Transverse colon (tissue), 4 donors: ENCODE measurements at regions not wholly inside any gene's neighbourhood (a gene's known extent, or its start where the extent isn't known, plus 50 kb on each side); places are given as distances from the start of the nearest gene placed in this dataset.

ENCODE experiments used
- DNase-seq: peaks from one replicate; pipeline ENCODE4 v3.0.0-alpha.2; 2019
- H3K27ac ChIP-seq, 4 donors: fragments of 200-600 bp; sonication (generic); 2 replicates each; pipeline ENCODE4 v1.5.1; 2016 to 2018; ENCODE audit warnings: inconsistent platforms in 4 of 4
- H3K27me3 ChIP-seq: fragments of 200-600 bp; sonication (generic); 2 replicates; pipeline ENCODE4 v1.5.1; 2017; ENCODE audit warnings: inconsistent platforms
- H3K36me3 ChIP-seq, 4 donors: fragments of 200-600 bp; sonication (generic); 2 replicates each; pipeline ENCODE4 v1.5.1; 2017 to 2019; ENCODE audit warnings: inconsistent platforms in 4 of 4
- H3K4me1 ChIP-seq, 4 donors: fragments of 200-600 bp; sonication (generic); 2 replicates each; pipeline ENCODE4 v1.5.1; 2017 to 2020; ENCODE audit warnings: inconsistent platforms in 4 of 4
- H3K4me3 ChIP-seq, 4 donors: fragments of 200-600 bp; sonication (generic); 1 replicate in 1 of 4; 2 replicates in 3 of 4; pipeline versions ENCODE4 v1.5.1 to v1.6.1; 2017 to 2019; ENCODE audit warnings: inconsistent platforms in 4 of 4
- H3K9me3 ChIP-seq, 2 donors: fragments of 200-600 bp; sonication (generic); 2 replicates each; pipeline ENCODE4 v1.5.1; 2017 to 2019; ENCODE audit warnings: inconsistent platforms in 2 of 2
- EP300 ChIP-seq: sonication (generic); formaldehyde crosslinking; IDR thresholded peaks from one replicate; pipeline ENCODE4 v1.6.1; 2017; ENCODE audit warnings: antibody characterized with exemption, low read depth
- POLR2A ChIP-seq: fragments of 450-650 bp; IDR thresholded peaks from one replicate; pipeline ENCODE4 v1.6.1; 2016; ENCODE audit warnings: antibody characterized with exemption, mild to moderate bottlenecking, moderate library complexity
- POLR2AphosphoS5 ChIP-seq, 3 donors: sonication (generic); formaldehyde crosslinking; IDR thresholded peaks; one replicate each; pipeline ENCODE4 v1.6.1; 2016; ENCODE audit warnings: antibody characterized with exemption in 3 of 3
- WGBS, 2 donors: methylation state at CpG; one replicate each; pipeline ENCODE4 v1.1.5; 2018; ENCODE audit warnings: low coverage in 1 of 2; 5-methylcytosine and 5-hydroxymethylcytosine counted together
- in situ Hi-C, 4 donors: fragments of 200-750 bp; cut with MboI; loops; one replicate each; pipeline versions ENCODE4 v1.15.0 to v1.15.1; 2017; ENCODE audit warnings: low sequenced_read_pairs in 3 of 4, low pct_ligation_motif_present in 1 of 4, low pct_unique_long_range_greater_than_20kb in 1 of 4
- intact Hi-C: fragments of 100-400 bp; cut with DNase I; formaldehyde crosslinking; loops from one replicate; pipeline ENCODE4 v1.15.1; 2023; ENCODE audit warnings: low total_unique reads
- TF ChIP-seq, protein P1 (sequence below), 5 experiments: fragments of 200-600 bp in 3 of 5; fragments of 450-650 bp in 2 of 5; sonication (generic) in 3 of 5; IDR thresholded peaks; 1 replicate in 2 of 5; 2 replicates in 3 of 5; pipeline ENCODE4 v1.5.1; 2016 to 2017; ENCODE audit warnings: antibody characterized with exemption in 5 of 5, inconsistent platforms in 3 of 5, mild to moderate bottlenecking in 2 of 5, moderate library complexity in 1 of 5

DNA sequence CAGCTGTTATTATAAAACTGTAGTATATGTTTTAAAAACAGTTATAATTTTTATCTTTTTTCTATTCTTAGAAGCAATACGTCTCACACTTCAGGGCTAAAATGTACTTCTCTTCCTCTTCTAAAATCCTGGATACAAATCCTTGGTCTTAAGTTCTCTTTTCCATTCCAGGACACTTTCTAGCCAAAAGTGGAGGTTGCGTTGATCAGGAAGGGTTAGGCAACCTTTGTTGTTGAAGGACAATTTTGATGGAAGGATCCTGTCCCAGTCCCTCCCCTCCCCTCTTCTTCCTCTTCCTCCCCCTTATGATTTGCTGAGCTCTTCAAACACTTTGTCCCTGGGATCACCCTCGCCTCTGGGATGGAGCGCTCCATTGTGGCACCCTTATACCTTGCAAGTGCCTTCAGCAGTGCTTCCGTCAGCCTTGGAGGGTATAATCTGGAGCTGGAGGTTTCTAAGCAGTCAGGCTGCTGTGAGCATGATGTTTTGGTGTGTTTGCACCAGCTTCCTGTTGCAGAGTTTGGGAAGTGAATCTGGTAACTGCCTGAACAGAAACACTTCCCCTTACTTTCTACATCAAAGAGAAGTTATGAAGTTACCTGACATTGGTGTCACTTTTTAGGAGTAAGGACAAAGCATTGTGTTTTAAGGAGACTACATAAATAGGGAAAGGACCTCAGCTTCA, 87.4 kb upstream of the SLC38A2 start:
- Histone ChIP-seq H3K9me3 (no peaks in the 10 kb centered on the region), H3K27me3 (no peaks in the 10 kb centered on the region), H3K4me3 (no peak overlapping the region), H3K36me3 (no peaks in the 10 kb centered on the region), H3K4me1 (peaks cover 0 to 52% (median 13%) of the 10 kb centered on the region in 4 donors), H3K27ac (peak overlapping the region; percentile 22 to 37 (median 30))
- intact Hi-C loops (no loop called here), in situ Hi-C loops (no loop called here)
- TF ChIP-seq POLR2A (no peak), EP300 (no peak), POLR2AphosphoS5 (IDR thresholded peaks at IDR 0.05) (no peak)
- TF ChIP-seq, protein P1, sequence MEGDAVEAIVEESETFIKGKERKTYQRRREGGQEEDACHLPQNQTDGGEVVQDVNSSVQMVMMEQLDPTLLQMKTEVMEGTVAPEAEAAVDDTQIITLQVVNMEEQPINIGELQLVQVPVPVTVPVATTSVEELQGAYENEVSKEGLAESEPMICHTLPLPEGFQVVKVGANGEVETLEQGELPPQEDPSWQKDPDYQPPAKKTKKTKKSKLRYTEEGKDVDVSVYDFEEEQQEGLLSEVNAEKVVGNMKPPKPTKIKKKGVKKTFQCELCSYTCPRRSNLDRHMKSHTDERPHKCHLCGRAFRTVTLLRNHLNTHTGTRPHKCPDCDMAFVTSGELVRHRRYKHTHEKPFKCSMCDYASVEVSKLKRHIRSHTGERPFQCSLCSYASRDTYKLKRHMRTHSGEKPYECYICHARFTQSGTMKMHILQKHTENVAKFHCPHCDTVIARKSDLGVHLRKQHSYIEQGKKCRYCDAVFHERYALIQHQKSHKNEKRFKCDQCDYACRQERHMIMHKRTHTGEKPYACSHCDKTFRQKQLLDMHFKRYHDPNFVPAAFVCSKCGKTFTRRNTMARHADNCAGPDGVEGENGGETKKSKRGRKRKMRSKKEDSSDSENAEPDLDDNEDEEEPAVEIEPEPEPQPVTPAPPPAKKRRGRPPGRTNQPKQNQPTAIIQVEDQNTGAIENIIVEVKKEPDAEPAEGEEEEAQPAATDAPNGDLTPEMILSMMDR (IDR thresholded peaks at IDR 0.05), result no peak
- 23 to 81% methylated on average over 1 to 5 of the region's 5 CpGs for WGBS, 2 donors
- DNase-seq, result peak; percentile 14

GRCh38 chr12:46459111-46459510, 86.5 kb upstream of the SLC38A2 start:
- H3K9me3 ChIP-seq, result no peaks in the 10 kb centered on the region
- in situ Hi-C loops, result no loop called here
- H3K27ac ChIP-seq, result peak overlapping the region in 1 of 4 donors; percentile 34
- no peak overlapping the region for H3K4me3 ChIP-seq
- peaks cover 0 to 52% (median 13%) of the 10 kb centered on the region in 4 donors for H3K4me1 ChIP-seq
- DNase-seq, result no peak
- intact Hi-C loops, result no loop called here
- no peaks in the 10 kb centered on the region for H3K36me3 ChIP-seq
- no peak for TF ChIP-seq EP300
- TF ChIP-seq POLR2A, result no peak
- no peak for TF ChIP-seq POLR2AphosphoS5 (IDR thresholded peaks at IDR 0.05)
- TF ChIP-seq, protein P1 (IDR thresholded peaks at IDR 0.05), result no peak
- 65 to 74% methylated on average over 4 of the region's 4 CpGs for WGBS, 2 donors
- H3K27me3 ChIP-seq, result no peaks in the 10 kb centered on the region

GRCh38 chr12:46458500-46459102, 86.0 kb upstream of the SLC38A2 start:
- Histone ChIP-seq H3K27me3 (no peaks in the 10 kb centered on the region), H3K4me1 (peaks cover 0 to 52% (median 13%) of the 10 kb centered on the region in 4 donors), H3K27ac (peak overlapping the region in 2 of 4 donors; percentile 20 to 34), H3K9me3 (no peaks in the 10 kb centered on the region), H3K4me3 (no peak overlapping the region), H3K36me3 (no peaks in the 10 kb centered on the region)
- DNase-seq, result no peak
- intact Hi-C loops, result no loop called here
- TF ChIP-seq POLR2A, result no peak
- TF ChIP-seq, protein P1 (IDR thresholded peaks at IDR 0.05), result no peak
- TF ChIP-seq EP300, result no peak
- TF ChIP-seq POLR2AphosphoS5 (IDR thresholded peaks at IDR 0.05), result no peak
- in situ Hi-C loops, result no loop called here
- WGBS, 2 donors, result 68 to 84% methylated on average over 3 of the region's 3 CpGs

DNA sequence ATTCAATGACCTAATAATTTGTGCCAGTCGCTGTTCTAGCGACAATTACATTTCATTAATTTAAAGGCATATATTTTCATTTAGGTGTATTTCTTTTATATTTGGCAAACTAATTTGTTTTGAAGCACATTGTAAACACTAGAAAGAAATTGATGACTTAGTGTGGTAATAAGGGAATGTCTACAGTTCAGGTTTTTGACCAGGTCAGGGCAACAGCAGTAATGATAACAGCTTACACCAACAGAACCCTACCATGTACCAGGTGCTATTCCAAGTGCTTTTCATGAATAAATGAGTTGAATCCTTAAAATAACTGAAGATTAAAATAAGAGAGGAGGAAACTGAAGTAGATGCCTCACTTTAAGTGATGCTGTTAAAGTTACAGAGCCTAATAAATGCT, 85.4 kb upstream of the SLC38A2 start:
- 97 to 100% methylated on average over 2 of the region's 2 CpGs for WGBS, 2 donors
- Histone ChIP-seq H3K4me3 (no peak overlapping the region), H3K36me3 (no peaks in the 10 kb centered on the region), H3K4me1 (peaks cover 0 to 51% (median 13%) of the 10 kb centered on the region in 4 donors), H3K27ac (no peak overlapping the region), H3K9me3 (no peaks in the 10 kb centered on the region), H3K27me3 (no peaks in the 10 kb centered on the region)
- intact Hi-C loops, result no loop called here
- TF ChIP-seq POLR2AphosphoS5 (IDR thresholded peaks at IDR 0.05) (no peak), POLR2A (no peak), EP300 (no peak)
- TF ChIP-seq, protein P1 (IDR thresholded peaks at IDR 0.05), result no peak
- in situ Hi-C loops, result no loop called here
- DNase-seq, result no peak
